ENCODE measurements at regions not wholly inside any gene's neighbourhood (a gene's known extent, or its start where the extent isn't known, plus 50 kb on each side); places are given as distances from the start of the nearest gene placed in this dataset.

- H3K36me3 ChIP-seq (replicated peaks in 1 of 2; ENCODE audit: control insufficient read depth in 1 of 2, insufficient read depth in 2 of 2, low read length in 2 of 2): no peaks in the 10 kb centered on the region
- no peaks in the 10 kb centered on the region for H4K20me1 ChIP-seq (ENCODE audit: insufficient read depth, low read length)
- Mint-ChIP-seq H3K36me3 (no peaks in the 10 kb centered on the region), H3K27me3 (ENCODE audit: low read depth in 3 of 3) (no peaks in the 10 kb centered on the region), H3K27ac (no peak overlapping the region), H3K4me1 (no peaks in the 10 kb centered on the region), H3K4me3 (no peak overlapping the region), H3K9me3 (peaks cover 0 to 28% (median 11%) of the 10 kb centered on the region in 7 donors)
- no peak overlapping the region for H3K27ac ChIP-seq (ENCODE audit: low read depth in 1 of 2, low read length in 2 of 2)
- H2AFZ ChIP-seq (ENCODE audit: insufficient read depth, low read depth, low read length, poor library complexity, severe bottlenecking): no peak overlapping the region
- H3K4me3 ChIP-seq (replicated peaks in 1 of 3; ENCODE audit: low read depth in 2 of 3, low read length in 3 of 3): no peak overlapping the region
- intact Hi-C loops (cut with micrococcal nuclease): no loop called here
- H3K4me1 ChIP-seq (ENCODE audit: control insufficient read depth in 1 of 2, insufficient read depth in 2 of 2, low read length in 2 of 2): no peaks in the 10 kb centered on the region
- no peaks in the 10 kb centered on the region for H3K27me3 ChIP-seq (ENCODE audit: control insufficient read depth in 2 of 2, insufficient read depth in 2 of 2, low read length in 2 of 2)
- H3K9ac ChIP-seq (ENCODE audit: insufficient read depth, low read length, poor library complexity, severe bottlenecking): no peak overlapping the region
- TF ChIP-seq CTCF (IDR thresholded peaks at IDR 0.05): no peak
- no peak for DNase-seq
- WGBS (ENCODE audit: insufficient coverage): 75% methylated on average over 2 of the region's 3 CpGs
- H3K9me3 ChIP-seq (replicated peaks in 1 of 2; ENCODE audit: control insufficient read depth in 1 of 2, insufficient read depth in 1 of 2, low read length in 2 of 2): peaks cover 27 to 30% of the 10 kb centered on the region in 2 donors
- H3K4me2 ChIP-seq (replicated peaks; ENCODE audit: extremely low read depth, low read length, poor library complexity, severe bottlenecking): no peak overlapping the region
- H3K79me2 ChIP-seq (ENCODE audit: insufficient read depth, low read length): no peaks in the 10 kb centered on the region
Observed at GRCh38 chr2:125224830-125225229, 1199.7 kb downstream of the CNTNAP5 start.

- Histone ChIP-seq H2AFZ (ENCODE audit: insufficient read depth, low read depth, low read length, poor library complexity, severe bottlenecking) (no peak overlapping the region), H4K20me1 (ENCODE audit: insufficient read depth, low read length) (no peaks in the 10 kb centered on the region), H3K4me1 (ENCODE audit: control insufficient read depth in 1 of 2, insufficient read depth in 2 of 2, low read length in 2 of 2) (no peaks in the 10 kb centered on the region), H3K27me3 (ENCODE audit: control insufficient read depth in 2 of 2, insufficient read depth in 2 of 2, low read length in 2 of 2) (no peaks in the 10 kb centered on the region), H3K4me2 (replicated peaks; ENCODE audit: extremely low read depth, low read length, poor library complexity, severe bottlenecking) (no peak overlapping the region), H3K27ac (ENCODE audit: low read depth in 1 of 2, low read length in 2 of 2) (no peak overlapping the region), H3K36me3 (replicated peaks in 1 of 2; ENCODE audit: control insufficient read depth in 1 of 2, insufficient read depth in 2 of 2, low read length in 2 of 2) (no peaks in the 10 kb centered on the region), H3K4me3 (replicated peaks in 1 of 3; ENCODE audit: low read depth in 2 of 3, low read length in 3 of 3) (no peak overlapping the region), H3K9ac (ENCODE audit: insufficient read depth, low read length, poor library complexity, severe bottlenecking) (no peak overlapping the region), H3K79me2 (ENCODE audit: insufficient read depth, low read length) (no peaks in the 10 kb centered on the region), H3K9me3 (replicated peaks in 1 of 2; ENCODE audit: control insufficient read depth in 1 of 2, insufficient read depth in 1 of 2, low read length in 2 of 2) (peaks cover 16 to 20% of the 10 kb centered on the region in 2 donors)
- Mint-ChIP-seq H3K4me1 (no peaks in the 10 kb centered on the region), H3K4me3 (no peak overlapping the region), H3K27me3 (ENCODE audit: low read depth in 3 of 3) (no peaks in the 10 kb centered on the region), H3K9me3 (peaks cover 0 to 16% (median 5%) of the 10 kb centered on the region in 7 donors), H3K36me3 (no peaks in the 10 kb centered on the region), H3K27ac (no peak overlapping the region)
- WGBS (ENCODE audit: insufficient coverage): 100% methylated on average over 1 of the region's 2 CpGs
- no peak for TF ChIP-seq CTCF (IDR thresholded peaks at IDR 0.05)
- intact Hi-C loops (cut with micrococcal nuclease): no loop called here
- DNase-seq: no peak
Observed at GRCh38 chr2:125227843-125228392, 1202.8 kb downstream of the CNTNAP5 start.
